ENCODE measurements at regions not wholly inside any gene's neighbourhood (a gene's known extent, or its start where the extent isn't known, plus 50 kb on each side); places are given as distances from the start of the nearest gene placed in this dataset.

DNA sequence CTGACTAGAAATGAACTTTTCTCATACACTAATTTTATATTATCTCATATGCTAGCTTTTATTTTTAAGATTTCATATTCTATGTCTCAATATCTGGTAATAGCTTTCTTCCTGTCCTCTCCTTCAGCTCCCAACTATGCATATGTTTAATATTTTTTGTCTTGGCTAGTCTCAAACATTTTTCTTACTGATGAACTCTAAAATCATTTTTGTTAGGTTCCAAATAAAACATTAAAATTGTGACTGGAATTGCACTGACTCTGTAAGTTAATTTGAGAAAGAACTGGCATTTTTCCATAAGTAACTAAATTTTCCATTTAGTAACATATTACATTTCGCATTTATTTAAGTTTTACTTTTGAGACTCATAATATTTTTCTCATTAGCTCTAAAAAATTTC, 368.5 kb upstream of the DPYD start:
- Histone ChIP-seq H3K27ac (ENCODE audit: control insufficient read depth, insufficient read depth) (no peak overlapping the region), H3K4me1 (ENCODE audit: control insufficient read depth, insufficient read depth, low read length) (no peaks in the 10 kb centered on the region), H3K36me3 (ENCODE audit: control insufficient read depth in 2 of 2, insufficient read depth in 2 of 2, low read length in 1 of 2) (no peaks in the 10 kb centered on the region), H3K4me2 (ENCODE audit: control insufficient read depth, insufficient read depth) (no peak overlapping the region), H3K79me2 (ENCODE audit: control insufficient read depth, insufficient read depth, low read length) (no peaks in the 10 kb centered on the region), H3K9ac (ENCODE audit: control insufficient read depth, insufficient read depth, low read length) (no peak overlapping the region), H3K9me3 (replicated peaks; ENCODE audit: control insufficient read depth, insufficient read depth, low read length) (no peaks in the 10 kb centered on the region), H3K4me3 (no peak overlapping the region), H4K20me1 (ENCODE audit: control insufficient read depth, insufficient read depth) (no peaks in the 10 kb centered on the region), H2AFZ (ENCODE audit: control insufficient read depth, low read depth, low read length) (no peak overlapping the region), H3K27me3 (replicated peaks in 1 of 2; ENCODE audit: control insufficient read depth in 2 of 2, insufficient read depth in 2 of 2, low read length in 1 of 2) (no peaks in the 10 kb centered on the region)
- TF ChIP-seq FOS (IDR thresholded peaks at IDR 0.05; ENCODE audit: borderline replicate concordance, extremely low read depth, insufficient read length), result no peak
- TF ChIP-seq SMAD1 (IDR thresholded peaks at IDR 0.05; ENCODE audit: low read depth, partially characterized antibody), result no peak
- no peak for TF ChIP-seq ZSCAN29 (IDR thresholded peaks at IDR 0.05)
- TF ChIP-seq ZBED1 (IDR thresholded peaks at IDR 0.05; ENCODE audit: borderline replicate concordance), result no peak
- TF ChIP-seq RUNX3 (IDR thresholded peaks at IDR 0.05; ENCODE audit: low read length), result no peak
- TF ChIP-seq CEBPB (IDR thresholded peaks at IDR 0.05; ENCODE audit: borderline replicate concordance in 1 of 2, low read depth in 2 of 2, low read length in 2 of 2), result no peak
- TF ChIP-seq NKRF (conservative IDR thresholded peaks at IDR 0.05), result no peak
- TF ChIP-seq MYC (IDR thresholded peaks at IDR 0.05; ENCODE audit: insufficient read depth, insufficient read length, insufficient replicate concordance, low read length, severe bottlenecking), result no peak
- TF ChIP-seq, protein P1, sequence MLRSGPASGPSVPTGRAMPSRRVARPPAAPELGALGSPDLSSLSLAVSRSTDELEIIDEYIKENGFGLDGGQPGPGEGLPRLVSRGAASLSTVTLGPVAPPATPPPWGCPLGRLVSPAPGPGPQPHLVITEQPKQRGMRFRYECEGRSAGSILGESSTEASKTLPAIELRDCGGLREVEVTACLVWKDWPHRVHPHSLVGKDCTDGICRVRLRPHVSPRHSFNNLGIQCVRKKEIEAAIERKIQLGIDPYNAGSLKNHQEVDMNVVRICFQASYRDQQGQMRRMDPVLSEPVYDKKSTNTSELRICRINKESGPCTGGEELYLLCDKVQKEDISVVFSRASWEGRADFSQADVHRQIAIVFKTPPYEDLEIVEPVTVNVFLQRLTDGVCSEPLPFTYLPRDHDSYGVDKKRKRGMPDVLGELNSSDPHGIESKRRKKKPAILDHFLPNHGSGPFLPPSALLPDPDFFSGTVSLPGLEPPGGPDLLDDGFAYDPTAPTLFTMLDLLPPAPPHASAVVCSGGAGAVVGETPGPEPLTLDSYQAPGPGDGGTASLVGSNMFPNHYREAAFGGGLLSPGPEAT (IDR thresholded peaks at IDR 0.05; ENCODE audit: low read depth), result no peak
- TF ChIP-seq ETV6 (conservative IDR thresholded peaks at IDR 0.05 in 1 of 2, IDR thresholded peaks at IDR 0.05 in 1 of 2; ENCODE audit: borderline replicate concordance in 1 of 2, low read depth in 1 of 2), result no peak
- TF ChIP-seq CREM (IDR thresholded peaks at IDR 0.05; ENCODE audit: low read depth), result no peak
- TF ChIP-seq NFXL1 (IDR thresholded peaks at IDR 0.05; ENCODE audit: borderline replicate concordance), result no peak
- TF ChIP-seq ESRRA (IDR thresholded peaks at IDR 0.05; ENCODE audit: low read length), result no peak
- TF ChIP-seq SREBF2 (IDR thresholded peaks at IDR 0.05; ENCODE audit: low read length), result no peak
- no peak for TF ChIP-seq KAT2A (conservative IDR thresholded peaks at IDR 0.05; ENCODE audit: control insufficient read depth, low read depth, low read length)
- no peak for TF ChIP-seq JUNB (IDR thresholded peaks at IDR 0.05)
- TF ChIP-seq CHD1 (IDR thresholded peaks at IDR 0.05; ENCODE audit: low read depth, low read length), result no peak
- TF ChIP-seq SRF (IDR thresholded peaks at IDR 0.05; ENCODE audit: low read depth in 2 of 2, low read length in 2 of 2), result no peak
- TF ChIP-seq KLF5 (IDR thresholded peaks at IDR 0.05; ENCODE audit: partially characterized antibody), result no peak
- intact Hi-C loops (cut with micrococcal nuclease; ENCODE audit: unreplicated experiment), result no loop called here
- in situ Hi-C loops (cut with MboI), result no loop called here
- CTCF ChIA-PET, result no interaction called here
- WGBS (ENCODE audit: insufficient coverage, insufficient replicate concordance, low lambda C conversion rate, missing lambda C conversion rate), result 0% methylated on average over 1 of the region's 1 CpG
- no peak for ATAC-seq
- POLR2A ChIA-PET, result no interaction called here
- no peak for FAIRE-seq
- RAD21 ChIA-PET (ENCODE audit: unreplicated experiment), result no interaction called here
- SMC1A ChIA-PET (ENCODE audit: uncharacterized antibody, unreplicated experiment), result interaction anchor here (0.9 kb wide), 1 partner anchor 18 kb away, joined by 3 read pairs; no protein-coding TSS in a partner anchor
- DNase-seq (ENCODE audit: low read depth, low spot score), result no peak
- no TSS peak for BruUV-seq (replicated peaks)

All from GM12878 (cell line).